K562 (cell line): ENCODE measurements at regions not wholly inside any gene's neighbourhood (a gene's known extent, or its start where the extent isn't known, plus 50 kb on each side); places are given as distances from the start of the nearest gene placed in this dataset.

Source experiments
- BHLHE40 ChIP-seq: IDR thresholded peaks from 2 replicates; pipeline ENCODE4 v1.6.1; 2011; ENCODE audit warnings: low read length, improper control_type of control experiment
- EP300 ChIP-seq: IDR thresholded peaks from 2 replicates; pipeline ENCODE4 v1.6.1; 2012; ENCODE audit warnings: low read length, improper control_type of control experiment
- FUS ChIP-seq: fragments of 200-400 bp; formaldehyde crosslinking; optimal IDR thresholded peaks from 2 replicates; pipeline ENCODE3; 2017; ENCODE audit warnings: low read depth, low read length
- IRF2 ChIP-seq: sonication (generic); formaldehyde crosslinking; IDR thresholded peaks from 2 replicates; pipeline ENCODE4 v1.8.1; 2022; ENCODE audit warnings: mild to moderate bottlenecking, missing genetic modification reagents
- XRCC3 ChIP-seq: fragments of 450-650 bp; IDR thresholded peaks from 2 replicates; pipeline ENCODE4 v1.6.1; 2017; ENCODE audit warnings: mild to moderate bottlenecking, moderate library complexity
- ZNF232 ChIP-seq: sonication (generic); formaldehyde crosslinking; IDR thresholded peaks from 2 replicates; pipeline ENCODE4 v1.8.0; 2022; ENCODE audit warnings: mild to moderate bottlenecking, missing genetic modification reagents

GRCh38 chr15:59838900-59839299, 149.8 kb upstream of the BNIP2 start:
- TF ChIP-seq EP300 (no peak), IRF2 (CRISPR knock-in tag) (no peak), ZNF232 (CRISPR knock-in tag) (no peak), FUS (no peak), BHLHE40 (no peak), XRCC3 (no peak)
